ENCODE measurements at regions not wholly inside any gene's neighbourhood (a gene's known extent, or its start where the extent isn't known, plus 50 kb on each side); places are given as distances from the start of the nearest gene placed in this dataset.

GRCh38 chr1:30607723-30608122 lies 115.7 kb downstream of the MATN1 start:
- DNase-seq, result no peak

- no peak for DNase-seq
Observed at GRCh38 chr1:30606166-30606565, 117.2 kb downstream of the MATN1 start.

- no peak for DNase-seq
Observed at GRCh38 chr1:30605441-30605920, 117.9 kb downstream of the MATN1 start.

- no peak for DNase-seq
Observed at GRCh38 chr1:30604801-30605440, 118.5 kb downstream of the MATN1 start.

- no peak for DNase-seq
Observed at GRCh38 chr1:30603081-30603858, 120.1 kb downstream of the MATN1 start.

- no peak for DNase-seq
Observed at GRCh38 chr1:30601316-30602085, 121.9 kb downstream of the MATN1 start.

GRCh38 chr1:30600706-30601105 lies 122.7 kb downstream of the MATN1 start:
- no peak for DNase-seq

- no peak for DNase-seq
Observed at GRCh38 chr1:30600258-30600657, 123.1 kb downstream of the MATN1 start.

GRCh38 chr1:30599721-30600120 lies 123.7 kb downstream of the MATN1 start:
- DNase-seq, result no peak

- DNase-seq, result no peak
Observed at GRCh38 chr1:30598571-30599114, 124.7 kb downstream of the MATN1 start.

GRCh38 chr1:30597711-30598110 lies 125.7 kb downstream of the MATN1 start:
- no peak for DNase-seq

GRCh38 chr1:30596891-30597290 lies 126.5 kb downstream of the MATN1 start:
- DNase-seq, result no peak

- DNase-seq, result no peak
Observed at GRCh38 chr1:30596470-30596869, 126.9 kb downstream of the MATN1 start.

- DNase-seq, result no peak
Observed at GRCh38 chr1:30589083-30589482, 134.3 kb downstream of the MATN1 start.

- no peak for DNase-seq
Observed at GRCh38 chr1:30588311-30589073, 134.9 kb downstream of the MATN1 start.

- DNase-seq, result no peak
Observed at GRCh38 chr1:30586671-30587070, 136.7 kb downstream of the MATN1 start.

GRCh38 chr1:30579580-30579979 lies 143.8 kb downstream of the MATN1 start:
- no peak for DNase-seq

GRCh38 chr1:30575066-30575465 lies 148.3 kb downstream of the MATN1 start:
- DNase-seq, result no peak

GRCh38 chr1:30572192-30572591 lies 151.2 kb downstream of the MATN1 start:
- no peak for DNase-seq

- no peak for DNase-seq
Observed at GRCh38 chr1:30571380-30571779, 152.0 kb downstream of the MATN1 start.

- DNase-seq, result no peak
Observed at GRCh38 chr1:30569384-30569783, 154.0 kb downstream of the MATN1 start.

- DNase-seq, result no peak
Observed at GRCh38 chr1:30562559-30562958, 160.8 kb downstream of the MATN1 start.

GRCh38 chr1:30551603-30552002 lies 171.8 kb downstream of the MATN1 start:
- DNase-seq, result no peak
